ENCODE measurements at regions not wholly inside any gene's neighbourhood (a gene's known extent, or its start where the extent isn't known, plus 50 kb on each side); places are given as distances from the start of the nearest gene placed in this dataset.
A peak's percentile ranks its signal among the peaks of the same experiment; 100 is the strongest.

GRCh38 chrX:73903941-73904340 lies 51.4 kb upstream of the XIST start:
- peak; percentile 81 for DNase-seq (ENCODE audit: low read depth)
- TF ChIP-seq CTCF (conservative IDR thresholded peaks at IDR 0.05; ENCODE audit: low read depth, low read length), result no peak
- H3K4me3 ChIP-seq (ENCODE audit: low read depth, low read length), result no peak overlapping the region

Measured in choroid plexus epithelial cell (primary cell).